Sigmoid colon (tissue), 4 donors: ENCODE measurements at regions not wholly inside any gene's neighbourhood (a gene's known extent, or its start where the extent isn't known, plus 50 kb on each side); places are given as distances from the start of the nearest gene placed in this dataset.

ENCODE experiments used
- POLR2A ChIP-seq, 2 donors: fragments of 450-650 bp; IDR thresholded peaks; one replicate each; pipeline ENCODE4 v1.6.1; 2016; ENCODE audit warnings: antibody characterized with exemption in 2 of 2, mild to moderate bottlenecking in 2 of 2, moderate library complexity in 2 of 2
- POLR2AphosphoS5 ChIP-seq, 4 donors: sonication (generic); formaldehyde crosslinking; IDR thresholded peaks; one replicate each; pipeline ENCODE4 v1.6.1; 2017; ENCODE audit warnings: antibody characterized with exemption in 4 of 4
- TF ChIP-seq, protein P1 (sequence below), 4 experiments: fragments of 450-650 bp in 3 of 4; fragments of 200-600 bp in 1 of 4; IDR thresholded peaks; one replicate each; pipeline ENCODE4 v1.5.1; 2016 to 2019; ENCODE audit warnings: antibody characterized with exemption in 4 of 4, mild to moderate bottlenecking in 3 of 4, moderate library complexity in 2 of 4

- TF ChIP-seq POLR2AphosphoS5 (IDR thresholded peaks at IDR 0.05) (no peak), POLR2A (IDR thresholded peaks at IDR 0.05) (no peak)
- TF ChIP-seq, protein P1, sequence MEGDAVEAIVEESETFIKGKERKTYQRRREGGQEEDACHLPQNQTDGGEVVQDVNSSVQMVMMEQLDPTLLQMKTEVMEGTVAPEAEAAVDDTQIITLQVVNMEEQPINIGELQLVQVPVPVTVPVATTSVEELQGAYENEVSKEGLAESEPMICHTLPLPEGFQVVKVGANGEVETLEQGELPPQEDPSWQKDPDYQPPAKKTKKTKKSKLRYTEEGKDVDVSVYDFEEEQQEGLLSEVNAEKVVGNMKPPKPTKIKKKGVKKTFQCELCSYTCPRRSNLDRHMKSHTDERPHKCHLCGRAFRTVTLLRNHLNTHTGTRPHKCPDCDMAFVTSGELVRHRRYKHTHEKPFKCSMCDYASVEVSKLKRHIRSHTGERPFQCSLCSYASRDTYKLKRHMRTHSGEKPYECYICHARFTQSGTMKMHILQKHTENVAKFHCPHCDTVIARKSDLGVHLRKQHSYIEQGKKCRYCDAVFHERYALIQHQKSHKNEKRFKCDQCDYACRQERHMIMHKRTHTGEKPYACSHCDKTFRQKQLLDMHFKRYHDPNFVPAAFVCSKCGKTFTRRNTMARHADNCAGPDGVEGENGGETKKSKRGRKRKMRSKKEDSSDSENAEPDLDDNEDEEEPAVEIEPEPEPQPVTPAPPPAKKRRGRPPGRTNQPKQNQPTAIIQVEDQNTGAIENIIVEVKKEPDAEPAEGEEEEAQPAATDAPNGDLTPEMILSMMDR (IDR thresholded peaks at IDR 0.05), result no peak
Observed at GRCh38 chr11:13831696-13832095, 130.8 kb upstream of the SPON1 start.
